ENCODE measurements at regions not wholly inside any gene's neighbourhood (a gene's known extent, or its start where the extent isn't known, plus 50 kb on each side); places are given as distances from the start of the nearest gene placed in this dataset.
A peak's percentile ranks its signal among the peaks of the same experiment; 100 is the strongest.

GRCh38 chr5:73387149-73387591, 61.4 kb downstream of the FOXD1 start:
- TF ChIP-seq CTCF (IDR thresholded peaks at IDR 0.05; ENCODE audit: low read length) (peak; percentile 49), EZH2phosphoT487 (IDR thresholded peaks at IDR 0.05; ENCODE audit: low read length) (no peak)

All from MM.1S (cell line).